ENCODE measurements at regions not wholly inside any gene's neighbourhood (a gene's known extent, or its start where the extent isn't known, plus 50 kb on each side); places are given as distances from the start of the nearest gene placed in this dataset.

GRCh38 chr13:44887515-44887914, 101.8 kb downstream of the NUFIP1 start:
- ChIA-PET CTCF (interaction anchor here (0.7 to 2.3 kb wide), 2 partner anchors 19 to 83 kb away, joined by 3 to 5 read pairs; no protein-coding TSS in a partner anchor), POLR2A (interaction anchor here (0.6 kb wide), 1 partner anchor 397 kb away, joined by 4 read pairs; no protein-coding TSS in a partner anchor)
- H3K27ac Mint-ChIP-seq = no peak overlapping the region
- DNase-seq = no peak
- no peaks in the 10 kb centered on the region for H3K9me3 Mint-ChIP-seq (ENCODE audit: low read depth)
- ATAC-seq = no peak
- intact Hi-C loops (cut with DNase I, micrococcal nuclease) = no loop called here
- H3K27me3 Mint-ChIP-seq = no peaks in the 10 kb centered on the region
- H3K4me3 Mint-ChIP-seq = no peak overlapping the region
- H3K4me1 Mint-ChIP-seq = no peaks in the 10 kb centered on the region
- no peaks in the 10 kb centered on the region for H3K36me3 Mint-ChIP-seq (ENCODE audit: low read depth)

DNA sequence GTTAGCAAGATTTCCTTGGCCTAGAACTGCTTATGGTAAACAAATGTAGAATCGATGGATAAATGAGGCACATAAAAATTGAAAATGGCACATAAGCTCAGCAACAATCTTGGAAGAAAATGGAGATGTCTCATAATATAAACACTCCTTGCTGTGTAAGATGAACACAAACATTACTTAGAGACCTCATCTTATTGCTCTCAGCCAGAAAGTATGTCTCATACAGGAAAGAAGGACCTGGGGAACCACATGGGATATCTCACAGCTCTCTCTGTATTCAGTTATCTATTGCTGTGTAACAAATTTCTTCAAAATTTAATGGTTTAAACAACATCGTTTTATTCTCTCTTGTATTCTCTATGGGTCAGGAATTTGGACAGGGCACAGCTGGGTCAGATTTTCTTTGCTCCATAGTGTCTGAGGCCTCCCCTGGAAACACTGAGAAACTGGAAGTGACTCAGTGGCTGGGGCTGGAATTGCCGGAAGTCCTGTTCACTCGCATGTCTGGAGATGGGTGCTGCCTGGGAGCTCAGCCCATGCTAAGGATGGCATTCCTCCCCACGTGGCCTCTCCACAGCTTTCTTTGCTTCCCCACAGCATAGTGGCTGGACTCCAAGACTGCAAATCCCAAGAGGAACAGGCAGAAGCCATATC, 105.1 kb downstream of the NUFIP1 start:
- H3K9me3 Mint-ChIP-seq (ENCODE audit: low read depth) = no peaks in the 10 kb centered on the region
- intact Hi-C loops (cut with DNase I, micrococcal nuclease) = no loop called here
- no peaks in the 10 kb centered on the region for H3K4me1 Mint-ChIP-seq
- ChIA-PET CTCF (interaction anchor here (5.4 kb wide), 1 partner anchor 400 kb away, joined by 27 read pairs; no protein-coding TSS in a partner anchor), POLR2A (interaction anchor here (0.5 kb wide), 1 partner anchor 105 kb away, joined by 3 read pairs; the partner anchor contains the start of genes GPALPP1 and NUFIP1)
- H3K27ac Mint-ChIP-seq = no peak overlapping the region
- no peaks in the 10 kb centered on the region for H3K36me3 Mint-ChIP-seq (ENCODE audit: low read depth)
- no peak overlapping the region for H3K4me3 Mint-ChIP-seq
- DNase-seq (no peak), ATAC-seq (no peak)
- H3K27me3 Mint-ChIP-seq = peaks cover 2% of the 10 kb centered on the region

DNA sequence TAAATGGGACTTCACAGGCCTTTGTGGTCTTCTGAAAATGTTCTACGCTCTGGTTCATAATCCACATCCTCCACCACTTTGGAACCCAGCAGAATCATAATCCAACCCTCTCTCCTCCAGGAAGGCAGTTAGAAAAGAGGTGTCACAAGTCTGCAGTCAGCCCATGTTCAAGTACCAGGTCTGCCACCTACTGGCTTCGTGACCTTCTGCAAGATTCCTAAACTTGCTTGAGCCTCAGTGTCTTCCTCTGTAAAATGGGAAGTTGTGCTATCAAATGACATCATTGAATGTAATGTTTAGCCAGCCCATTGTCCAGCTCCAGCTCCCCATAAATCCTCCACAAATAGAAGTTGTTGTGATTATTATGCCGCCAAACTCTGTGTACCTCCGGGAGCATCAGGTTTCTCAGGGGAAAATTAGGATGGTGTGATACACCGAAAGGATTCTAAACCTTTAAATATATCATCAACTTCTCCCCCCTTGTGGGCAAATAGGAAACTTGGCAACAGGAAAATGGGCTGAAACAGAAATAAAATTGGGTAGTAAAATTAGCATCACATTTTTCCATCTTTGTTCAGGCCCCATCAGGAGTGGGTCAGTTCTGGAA, 109.7 kb downstream of the NUFIP1 start:
- no peaks in the 10 kb centered on the region for H3K36me3 Mint-ChIP-seq (ENCODE audit: low read depth)
- no peak overlapping the region for H3K27ac Mint-ChIP-seq
- DNase-seq = peak; percentile 45
- peaks cover 3% of the 10 kb centered on the region for H3K9me3 Mint-ChIP-seq (ENCODE audit: low read depth)
- POLR2A ChIA-PET = no interaction called here
- intact Hi-C loops (cut with DNase I, micrococcal nuclease) = loop anchor here (1.0 to 10.0 kb wide), 3 partner anchors 115 to 975 kb away; no protein-coding TSS in a partner anchor
- peaks cover 5% of the 10 kb centered on the region for H3K4me1 Mint-ChIP-seq
- no peak overlapping the region for H3K4me3 Mint-ChIP-seq
- H3K27me3 Mint-ChIP-seq = peaks cover 5% of the 10 kb centered on the region
- no peak for ATAC-seq
- CTCF ChIA-PET = interaction anchor here (0.8 to 5.4 kb wide), 4 partner anchors 8 to 396 kb away, joined by 3 to 27 read pairs (median 4); no protein-coding TSS in a partner anchor

DNA sequence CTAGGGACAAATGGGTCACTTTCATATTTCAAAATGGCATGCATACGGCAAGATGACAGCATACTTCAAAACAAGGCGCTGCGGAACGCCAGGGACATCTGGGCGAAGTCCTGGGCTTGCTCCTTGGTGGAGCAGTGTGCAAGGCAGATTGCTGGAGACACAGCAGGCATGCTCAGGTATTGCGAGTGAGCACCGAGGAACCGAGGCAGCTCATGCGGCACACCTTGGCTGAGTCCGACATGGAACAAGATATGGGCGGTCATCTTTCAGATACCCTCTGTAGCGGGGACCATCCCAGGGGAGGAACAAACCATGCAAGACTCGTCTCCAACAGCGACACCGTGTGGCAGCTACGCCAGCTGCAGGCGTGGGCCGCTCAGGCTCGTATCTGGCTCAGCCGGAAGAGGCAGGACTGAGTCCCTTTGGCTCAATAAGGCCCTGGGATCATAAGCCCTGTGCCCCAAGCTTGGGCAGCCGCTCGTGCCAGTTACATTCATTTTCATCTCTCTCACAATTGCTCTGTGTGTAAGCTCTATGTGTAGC, 112.4 kb downstream of the NUFIP1 start:
- POLR2A ChIA-PET = no interaction called here

DNA sequence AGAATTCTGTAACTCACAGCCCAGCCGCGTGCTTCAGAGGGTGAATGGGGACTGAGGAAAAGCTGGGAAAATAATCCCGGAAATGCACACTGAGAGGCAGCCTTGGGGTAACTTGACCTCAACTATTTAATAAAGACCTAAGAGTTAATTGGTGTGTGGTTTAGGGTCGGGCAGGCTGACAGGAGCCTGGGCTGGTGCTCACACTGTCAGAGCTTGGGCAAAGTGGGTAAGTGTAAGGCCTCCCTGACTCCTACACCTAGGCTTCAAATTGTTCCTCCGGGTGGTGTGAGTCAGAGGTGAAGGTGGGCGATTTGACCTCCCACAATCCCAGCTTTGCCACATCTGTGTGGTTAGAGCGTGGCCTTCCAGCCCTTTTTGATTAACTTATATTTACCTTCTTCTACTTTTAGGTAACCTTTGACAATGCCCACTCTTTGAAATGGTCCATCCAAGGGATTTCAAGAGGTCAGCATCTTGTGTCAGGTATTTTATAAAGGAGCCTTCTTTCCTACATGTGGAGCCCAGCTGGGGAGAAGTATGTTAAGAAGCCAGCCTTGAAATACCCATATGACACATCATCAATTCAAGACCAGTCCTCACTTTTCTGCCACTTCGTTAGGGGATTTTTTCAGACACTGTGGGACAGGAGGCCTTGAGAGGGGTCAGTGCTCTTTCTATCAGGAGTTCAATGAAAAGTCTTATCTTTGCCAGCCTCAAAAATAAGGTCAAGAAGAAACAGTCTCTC, 114.2 kb downstream of the NUFIP1 start:
- ChIA-PET CTCF (no interaction called here), POLR2A (no interaction called here)
- ATAC-seq = no peak
- Mint-ChIP-seq H3K27me3 (peaks cover 5% of the 10 kb centered on the region), H3K4me3 (no peak overlapping the region), H3K4me1 (peaks cover 5% of the 10 kb centered on the region), H3K36me3 (ENCODE audit: low read depth) (no peaks in the 10 kb centered on the region), H3K27ac (no peak overlapping the region), H3K9me3 (ENCODE audit: low read depth) (peaks cover 3% of the 10 kb centered on the region)
- DNase-seq = no peak
- intact Hi-C loops (cut with DNase I, micrococcal nuclease) = loop anchor here (10.0 kb wide), 2 partner anchors 110 to 970 kb away; no protein-coding TSS in a partner anchor

More for the DNA sequence above, 112.4 kb downstream of the NUFIP1 start:
- peaks cover 3% of the 10 kb centered on the region for H3K9me3 Mint-ChIP-seq (ENCODE audit: low read depth)
- ATAC-seq (no peak), DNase-seq (peak; percentile 47)
- peaks cover 5% of the 10 kb centered on the region for H3K4me1 Mint-ChIP-seq
- H3K27ac Mint-ChIP-seq = no peak overlapping the region
- H3K36me3 Mint-ChIP-seq (ENCODE audit: low read depth) = no peaks in the 10 kb centered on the region
- peaks cover 5% of the 10 kb centered on the region for H3K27me3 Mint-ChIP-seq
- no peak overlapping the region for H3K4me3 Mint-ChIP-seq
- intact Hi-C loops (cut with DNase I, micrococcal nuclease) = loop anchor here (10.0 kb wide), 2 partner anchors 112 to 972 kb away; no protein-coding TSS in a partner anchor
- CTCF ChIA-PET = interaction anchor here (0.9 to 1.5 kb wide), 2 partner anchors 39 to 393 kb away, joined by 3 read pairs; no protein-coding TSS in a partner anchor

- H3K27me3 Mint-ChIP-seq = peaks cover 3% of the 10 kb centered on the region
- DNase-seq (no peak), ATAC-seq (no peak)
- ChIA-PET POLR2A (no interaction called here), CTCF (no interaction called here)
- peaks cover 5% of the 10 kb centered on the region for H3K4me1 Mint-ChIP-seq
- peaks cover 3% of the 10 kb centered on the region for H3K9me3 Mint-ChIP-seq (ENCODE audit: low read depth)
- H3K27ac Mint-ChIP-seq = no peak overlapping the region
- no peak overlapping the region for H3K4me3 Mint-ChIP-seq
- intact Hi-C loops (cut with DNase I, micrococcal nuclease) = loop anchor here (10.0 kb wide), 2 partner anchors 109 to 969 kb away; no protein-coding TSS in a partner anchor
- no peaks in the 10 kb centered on the region for H3K36me3 Mint-ChIP-seq (ENCODE audit: low read depth)
Observed at GRCh38 chr13:44874176-44874575, 115.1 kb downstream of the NUFIP1 start.

GRCh38 chr13:44873461-44873860, 115.8 kb downstream of the NUFIP1 start:
- Mint-ChIP-seq H3K4me1 (peaks cover 8% of the 10 kb centered on the region), H3K9me3 (ENCODE audit: low read depth) (peaks cover 3% of the 10 kb centered on the region), H3K4me3 (no peak overlapping the region), H3K36me3 (ENCODE audit: low read depth) (no peaks in the 10 kb centered on the region), H3K27ac (no peak overlapping the region), H3K27me3 (peaks cover 3% of the 10 kb centered on the region)
- ATAC-seq (no peak), DNase-seq (no peak)
- ChIA-PET CTCF (no interaction called here), POLR2A (no interaction called here)
- intact Hi-C loops (cut with DNase I, micrococcal nuclease) = loop anchor here (10.0 kb wide), 2 partner anchors 109 to 969 kb away; no protein-coding TSS in a partner anchor

- H3K4me3 Mint-ChIP-seq = no peak overlapping the region
- CTCF ChIA-PET = no interaction called here
- no peak for ATAC-seq
Observed at GRCh38 chr13:44872751-44873150, 116.5 kb downstream of the NUFIP1 start.

GRCh38 chr13:44870456-44870929, 118.8 kb downstream of the NUFIP1 start:
- POLR2A ChIA-PET = no interaction called here
- CTCF ChIA-PET = no interaction called here

More at GRCh38 chr13:44872751-44873150, 116.5 kb downstream of the NUFIP1 start:
- POLR2A ChIA-PET = no interaction called here
- H3K9me3 Mint-ChIP-seq (ENCODE audit: low read depth) = peaks cover 3% of the 10 kb centered on the region
- intact Hi-C loops (cut with DNase I, micrococcal nuclease) = loop anchor here (10.0 kb wide), 2 partner anchors 108 to 968 kb away; no protein-coding TSS in a partner anchor
- peaks cover 10% of the 10 kb centered on the region for H3K4me1 Mint-ChIP-seq
- no peak overlapping the region for H3K27ac Mint-ChIP-seq
- peaks cover 1% of the 10 kb centered on the region for H3K27me3 Mint-ChIP-seq
- no peaks in the 10 kb centered on the region for H3K36me3 Mint-ChIP-seq (ENCODE audit: low read depth)
- no peak for DNase-seq

DNA sequence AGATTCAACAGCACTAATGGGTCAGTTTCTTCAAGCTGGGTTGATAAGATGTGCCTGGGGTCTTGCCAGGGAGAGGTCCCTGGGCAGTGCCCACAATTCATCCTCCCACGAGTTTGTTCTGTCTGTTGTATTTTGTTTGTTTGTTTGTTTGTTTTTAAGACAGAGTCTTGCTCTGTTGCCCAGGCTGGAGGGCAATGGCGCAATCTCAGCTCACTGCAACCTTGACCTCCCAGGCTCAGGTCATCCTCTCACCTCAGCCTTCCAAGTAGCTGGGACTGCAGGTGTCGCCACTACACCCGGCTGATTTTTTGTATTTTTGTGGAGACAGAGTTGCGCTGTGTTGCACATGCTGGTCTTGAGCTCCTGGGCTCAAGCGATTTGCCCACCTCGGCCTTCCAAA, 120.1 kb downstream of the NUFIP1 start:
- no peak for ATAC-seq
- H3K4me1 Mint-ChIP-seq = peaks cover 5% of the 10 kb centered on the region
- H3K9me3 Mint-ChIP-seq (ENCODE audit: low read depth) = peaks cover 3% of the 10 kb centered on the region
- H3K36me3 Mint-ChIP-seq (ENCODE audit: low read depth) = no peaks in the 10 kb centered on the region
- no peak overlapping the region for H3K4me3 Mint-ChIP-seq
- H3K27ac Mint-ChIP-seq = no peak overlapping the region
- intact Hi-C loops (cut with DNase I, micrococcal nuclease) = no loop called here
- peaks cover 6% of the 10 kb centered on the region for H3K27me3 Mint-ChIP-seq
- ChIA-PET CTCF (interaction anchor here (0.6 kb wide), 2 partner anchors 18 to 38 kb away, joined by 3 read pairs; no protein-coding TSS in a partner anchor), POLR2A (no interaction called here)
- no peak for DNase-seq

More at GRCh38 chr13:44870456-44870929, 118.8 kb downstream of the NUFIP1 start:
- DNase-seq (no peak), ATAC-seq (no peak)
- intact Hi-C loops (cut with DNase I, micrococcal nuclease) = loop anchor here (10.0 kb wide), 2 partner anchors 106 to 966 kb away; no protein-coding TSS in a partner anchor
- Mint-ChIP-seq H3K36me3 (ENCODE audit: low read depth) (no peaks in the 10 kb centered on the region), H3K27me3 (peaks cover 6% of the 10 kb centered on the region), H3K27ac (no peak overlapping the region), H3K9me3 (ENCODE audit: low read depth) (peaks cover 3% of the 10 kb centered on the region), H3K4me1 (peaks cover 10% of the 10 kb centered on the region), H3K4me3 (no peak overlapping the region)

DNA sequence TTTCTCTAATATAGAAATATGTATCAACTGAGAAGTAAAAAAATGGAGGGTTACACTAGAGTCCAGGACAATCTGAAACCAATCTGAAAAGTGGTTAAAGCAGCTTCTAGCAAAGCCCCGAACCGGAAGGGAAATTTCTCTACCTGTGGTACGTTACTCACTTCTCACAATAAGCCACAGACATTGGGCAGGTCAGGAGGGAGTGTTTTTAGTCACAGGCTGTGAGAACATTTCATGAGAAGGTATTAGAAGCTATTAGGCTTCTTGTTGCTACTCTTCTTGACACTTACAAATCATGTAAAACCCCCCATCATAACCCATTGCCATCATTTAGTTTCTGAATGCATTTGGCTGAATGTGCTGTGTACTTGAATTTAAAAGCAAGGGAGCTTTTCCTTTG, 120.9 kb downstream of the NUFIP1 start:
- Mint-ChIP-seq H3K36me3 (ENCODE audit: low read depth) (no peaks in the 10 kb centered on the region), H3K9me3 (ENCODE audit: low read depth) (peaks cover 3% of the 10 kb centered on the region), H3K27me3 (peaks cover 6% of the 10 kb centered on the region), H3K4me3 (no peak overlapping the region), H3K27ac (no peak overlapping the region), H3K4me1 (peaks cover 5% of the 10 kb centered on the region)
- ATAC-seq = peak; percentile 70
- intact Hi-C loops (cut with DNase I, micrococcal nuclease) = no loop called here
- ChIA-PET CTCF (interaction anchor here (0.6 kb wide), 1 partner anchor 19 kb away, joined by 3 read pairs; no protein-coding TSS in a partner anchor), POLR2A (interaction anchor here (0.6 kb wide), 1 partner anchor 95 kb away, joined by 3 read pairs; no protein-coding TSS in a partner anchor)
- peak; percentile 30 for DNase-seq

All from activated CD4-positive, alpha-beta T cell treated with anti-CD3 and anti-CD28 coated beads for 36 hours (primary cell).